H1 (cell line): ENCODE measurements at regions not wholly inside any gene's neighbourhood (a gene's known extent, or its start where the extent isn't known, plus 50 kb on each side); places are given as distances from the start of the nearest gene placed in this dataset.

Experiments
- CTCF ChIP-seq, 3 experiments: IDR thresholded peaks; 1 replicate in 2 of 3; 2 replicates in 1 of 3; pipeline versions ENCODE4 v1.5.1 to v1.6.1; 2011; ENCODE audit warnings: low read length in 3 of 3, mild to moderate bottlenecking in 3 of 3, inconsistent platforms in 2 of 3, low read depth in 1 of 3, moderate library complexity in 1 of 3; ENCODE audit not compliant: insufficient read depth in 1 of 3; ENCODE audit errors: control extremely low read depth in 1 of 3
- MAFK ChIP-seq: IDR thresholded peaks from 2 replicates; pipeline ENCODE4 v1.6.1; 2012; ENCODE audit warnings: low read depth, mild to moderate bottlenecking, improper control_type of control experiment, low read length
- POLR2A ChIP-seq, 2 experiments: IDR thresholded peaks; 1 replicate in 1 of 2; 2 replicates in 1 of 2; pipeline ENCODE4 v1.6.1; 2011; ENCODE audit warnings: low read depth in 2 of 2, low read length in 2 of 2, mild to moderate bottlenecking in 2 of 2; ENCODE audit errors: control extremely low read depth in 1 of 2
- RAD21 ChIP-seq, 2 experiments: IDR thresholded peaks in 1 of 2; conservative IDR thresholded peaks in 1 of 2; 2 replicates each; pipeline ENCODE4 v1.6.1; 2011; ENCODE audit warnings: low read depth in 2 of 2, low read length in 2 of 2, improper control_type of control experiment in 1 of 2, inconsistent platforms in 1 of 2, mild to moderate bottlenecking in 1 of 2, moderate library complexity in 1 of 2
- RNF2 ChIP-seq: fragments of 200-900, 300-1000 bp; sonication (generic); IDR thresholded peaks from 2 replicates; pipeline ENCODE4 v1.7.1; 2016; ENCODE audit warnings: borderline replicate concordance, low read depth, mild to moderate bottlenecking, antibody characterized with exemption, low read length; ENCODE audit not compliant: poor library complexity, severe bottlenecking; ENCODE audit errors: missing control alignments
- SIN3A ChIP-seq, 2 experiments: IDR thresholded peaks in 1 of 2; conservative IDR thresholded peaks in 1 of 2; 2 replicates each; pipeline ENCODE4 v1.6.1; 2011 to 2012; ENCODE audit warnings: low read length in 2 of 2, improper control_type of control experiment in 1 of 2, low read depth in 1 of 2, mild to moderate bottlenecking in 1 of 2

GRCh38 chr2:41187376-41188122 is 735.7 kb upstream of the SLC8A1 start (continued):
- no peak for TF ChIP-seq CTCF (IDR thresholded peaks at IDR 0.05; ENCODE audit: control extremely low read depth in 1 of 3, insufficient read depth in 1 of 3, low read depth in 1 of 3, low read length in 3 of 3)
- no peak for TF ChIP-seq POLR2A (IDR thresholded peaks at IDR 0.05; ENCODE audit: control extremely low read depth in 1 of 2, low read depth in 2 of 2, low read length in 2 of 2)
- TF ChIP-seq RAD21 (IDR thresholded peaks at IDR 0.05 in 1 of 2, conservative IDR thresholded peaks at IDR 0.05 in 1 of 2; ENCODE audit: low read depth in 2 of 2, low read length in 2 of 2) = no peak
- no peak for TF ChIP-seq SIN3A (conservative IDR thresholded peaks at IDR 0.05 in 1 of 2, IDR thresholded peaks at IDR 0.05 in 1 of 2; ENCODE audit: low read depth in 1 of 2, low read length in 2 of 2)
- TF ChIP-seq MAFK = no peak
- TF ChIP-seq RNF2 = no peak
- TF ChIP-seq, all 59 proteins: peak for 0
